Panc1 (cell line): ENCODE measurements at regions not wholly inside any gene's neighbourhood (a gene's known extent, or its start where the extent isn't known, plus 50 kb on each side); places are given as distances from the start of the nearest gene placed in this dataset.

Experiments
- CTCF ChIP-seq: fragments of 450-650 bp; IDR thresholded peaks from 2 replicates; pipeline ENCODE4 v1.5.1; 2017; ENCODE audit warnings: mild to moderate bottlenecking
- POLR2AphosphoS5 ChIP-seq: IDR thresholded peaks from 2 replicates; pipeline ENCODE4 v1.6.1; 2012; ENCODE audit warnings: mild to moderate bottlenecking, low read depth, low read length, moderate library complexity
- REST ChIP-seq, 2 experiments: IDR thresholded peaks; 2 replicates each; pipeline ENCODE4 v1.6.1; 2011 to 2012; ENCODE audit warnings: low read depth in 2 of 2, control low read depth in 1 of 2, low read length in 1 of 2, mild to moderate bottlenecking in 1 of 2, moderate library complexity in 1 of 2; ENCODE audit not compliant: insufficient read depth in 1 of 2
- TCF7L2 ChIP-seq: IDR thresholded peaks from 2 replicates; pipeline ENCODE4 v1.6.1; 2011; ENCODE audit warnings: mild to moderate bottlenecking, low read depth, low read length, inconsistent platforms

- TF ChIP-seq CTCF, result no peak
- no peak for TF ChIP-seq REST (IDR thresholded peaks at IDR 0.05; ENCODE audit: insufficient read depth in 1 of 2, low read depth in 2 of 2, low read length in 1 of 2)
- no peak for TF ChIP-seq POLR2AphosphoS5
- TF ChIP-seq TCF7L2, result no peak
Measured at GRCh38 chr4:187190390-187190789, 466.7 kb upstream of the FAT1 start.
